ENCODE measurements at regions not wholly inside any gene's neighbourhood (a gene's known extent, or its start where the extent isn't known, plus 50 kb on each side); places are given as distances from the start of the nearest gene placed in this dataset.
"Not testable (repeated sequence)": the region's sequence is repeated elsewhere in the genome, so short reads cannot be mapped to it uniquely, and the experiment has no call there.

DNA sequence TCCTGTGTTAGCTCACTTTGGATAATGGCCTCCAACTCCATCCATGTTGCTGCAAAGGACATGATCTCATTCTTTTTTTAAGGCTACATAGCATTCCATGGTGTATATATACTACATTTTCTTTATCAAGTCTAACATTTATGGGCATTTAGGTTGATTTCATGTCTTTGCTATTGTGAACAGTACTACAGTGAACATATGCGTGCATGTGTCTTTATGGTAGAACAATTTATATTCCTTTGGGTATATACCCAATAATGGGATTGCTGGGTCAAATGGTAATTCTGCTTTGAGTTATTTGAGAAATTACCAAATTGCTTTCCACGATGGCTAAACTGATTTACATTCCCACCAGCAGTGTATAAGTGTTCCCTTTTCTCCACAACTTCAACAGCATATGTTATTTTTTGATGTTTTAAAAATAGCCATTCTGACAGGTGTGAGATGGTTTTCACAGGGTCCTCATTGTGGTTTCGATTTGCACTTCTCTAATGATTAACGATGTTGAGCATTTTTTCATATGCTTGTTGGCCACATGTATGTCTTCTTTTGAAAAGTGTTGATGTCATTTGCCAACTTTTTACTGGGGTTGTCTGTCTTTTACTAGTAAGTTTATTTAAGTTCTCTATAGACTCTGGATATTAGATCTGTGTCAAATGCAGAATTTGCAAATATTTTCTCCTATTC, 133.4 kb downstream of the MC4R start:
- TF ChIP-seq, protein P1, sequence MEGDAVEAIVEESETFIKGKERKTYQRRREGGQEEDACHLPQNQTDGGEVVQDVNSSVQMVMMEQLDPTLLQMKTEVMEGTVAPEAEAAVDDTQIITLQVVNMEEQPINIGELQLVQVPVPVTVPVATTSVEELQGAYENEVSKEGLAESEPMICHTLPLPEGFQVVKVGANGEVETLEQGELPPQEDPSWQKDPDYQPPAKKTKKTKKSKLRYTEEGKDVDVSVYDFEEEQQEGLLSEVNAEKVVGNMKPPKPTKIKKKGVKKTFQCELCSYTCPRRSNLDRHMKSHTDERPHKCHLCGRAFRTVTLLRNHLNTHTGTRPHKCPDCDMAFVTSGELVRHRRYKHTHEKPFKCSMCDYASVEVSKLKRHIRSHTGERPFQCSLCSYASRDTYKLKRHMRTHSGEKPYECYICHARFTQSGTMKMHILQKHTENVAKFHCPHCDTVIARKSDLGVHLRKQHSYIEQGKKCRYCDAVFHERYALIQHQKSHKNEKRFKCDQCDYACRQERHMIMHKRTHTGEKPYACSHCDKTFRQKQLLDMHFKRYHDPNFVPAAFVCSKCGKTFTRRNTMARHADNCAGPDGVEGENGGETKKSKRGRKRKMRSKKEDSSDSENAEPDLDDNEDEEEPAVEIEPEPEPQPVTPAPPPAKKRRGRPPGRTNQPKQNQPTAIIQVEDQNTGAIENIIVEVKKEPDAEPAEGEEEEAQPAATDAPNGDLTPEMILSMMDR (IDR thresholded peaks at IDR 0.05): not testable (repeated sequence)
- not testable (repeated sequence) for TF ChIP-seq POLR2A (IDR thresholded peaks at IDR 0.05)

Measured in prostate gland (tissue), 2 donors.